HG02970 (cell line): ENCODE measurements at regions not wholly inside any gene's neighbourhood (a gene's known extent, or its start where the extent isn't known, plus 50 kb on each side); places are given as distances from the start of the nearest gene placed in this dataset.
"Not testable (repeated sequence)": the region's sequence is repeated elsewhere in the genome, so short reads cannot be mapped to it uniquely, and the experiment has no call there.

Source experiments
- ATAC-seq: cut with Tn5 transposase; IDR thresholded peaks from one replicate; pipeline ENCODE4 v1.9.1; 2021; ENCODE audit warnings: mild to moderate bottlenecking, moderate library complexity, moderate number of reproducible peaks; ENCODE audit not compliant: unreplicated experiment, low FRiP score

GRCh38 chr21:5975719-5976118, 4545.7 kb upstream of the TPTE start:
- ATAC-seq = not testable (repeated sequence)

GRCh38 chr21:5997586-5997985, 4523.8 kb upstream of the TPTE start:
- not testable (repeated sequence) for ATAC-seq

- ATAC-seq = not testable (repeated sequence)
These were observed 4505.8 kb upstream of the TPTE start for GRCh38 chr21:6015422-6016057.

- ATAC-seq = not testable (repeated sequence)
These were observed 4500.9 kb upstream of the TPTE start for GRCh38 chr21:6020460-6020859.

- not testable (repeated sequence) for ATAC-seq
These were observed 4500.2 kb upstream of the TPTE start for GRCh38 chr21:6020953-6021716.

GRCh38 chr21:6021717-6022270, 4499.6 kb upstream of the TPTE start:
- not testable (repeated sequence) for ATAC-seq

GRCh38 chr21:6023331-6023730, 4498.1 kb upstream of the TPTE start:
- ATAC-seq = not testable (repeated sequence)

GRCh38 chr21:6025139-6025538, 4496.2 kb upstream of the TPTE start:
- not testable (repeated sequence) for ATAC-seq

- not testable (repeated sequence) for ATAC-seq
These were observed 4493.9 kb upstream of the TPTE start for GRCh38 chr21:6027497-6027896.

- ATAC-seq = not testable (repeated sequence)
These were observed 4487.2 kb upstream of the TPTE start for GRCh38 chr21:6034124-6034678.

GRCh38 chr21:6034820-6035473, 4486.4 kb upstream of the TPTE start:
- ATAC-seq = not testable (repeated sequence)

- not testable (repeated sequence) for ATAC-seq
These were observed 4485.8 kb upstream of the TPTE start for GRCh38 chr21:6035474-6036155.

GRCh38 chr21:6039224-6039623, 4482.2 kb upstream of the TPTE start:
- ATAC-seq = not testable (repeated sequence)

GRCh38 chr21:6040095-6040494, 4481.3 kb upstream of the TPTE start:
- not testable (repeated sequence) for ATAC-seq

GRCh38 chr21:6043430-6044275, 4477.7 kb upstream of the TPTE start:
- ATAC-seq = not testable (repeated sequence)

- not testable (repeated sequence) for ATAC-seq
These were observed 4476.7 kb upstream of the TPTE start for GRCh38 chr21:6044695-6045094.

GRCh38 chr21:6049930-6050329, 4471.5 kb upstream of the TPTE start:
- ATAC-seq = not testable (repeated sequence)

- not testable (repeated sequence) for ATAC-seq
These were observed 4469.3 kb upstream of the TPTE start for GRCh38 chr21:6052109-6052508.

GRCh38 chr21:6053145-6053544, 4468.2 kb upstream of the TPTE start:
- ATAC-seq = not testable (repeated sequence)
